Liver (tissue), 7 donors: ENCODE measurements at regions not wholly inside any gene's neighbourhood (a gene's known extent, or its start where the extent isn't known, plus 50 kb on each side); places are given as distances from the start of the nearest gene placed in this dataset.

Source experiments
- DNase-seq: peaks from one replicate; pipeline ENCODE4 v3.0.0-alpha.2; 2017; ENCODE audit warnings: low spot score
- H3K27ac ChIP-seq, 2 donors: one replicate each; pipeline ENCODE4 v1.7.0; 2013; ENCODE audit warnings: inconsistent platforms in 2 of 2, low read length in 2 of 2, control low read depth in 1 of 2, low read depth in 1 of 2, mild to moderate bottlenecking in 1 of 2
- H3K27me3 ChIP-seq, 4 donors: one replicate each; pipeline versions ENCODE4 v1.6.1 to v1.7.0; 2013; ENCODE audit warnings: low read length in 3 of 4, inconsistent platforms in 1 of 4, mild to moderate bottlenecking in 1 of 4, moderate library complexity in 1 of 4; ENCODE audit not compliant: control insufficient read depth in 4 of 4, insufficient read depth in 4 of 4
- H3K36me3 ChIP-seq, 4 donors: one replicate each; pipeline versions ENCODE4 v1.6.1 to v1.7.0; 2013; ENCODE audit warnings: low read length in 3 of 4, mild to moderate bottlenecking in 3 of 4, low read depth in 1 of 4, moderate library complexity in 1 of 4; ENCODE audit not compliant: control insufficient read depth in 4 of 4, insufficient read depth in 3 of 4
- H3K4me1 ChIP-seq, 4 donors: one replicate each; pipeline versions ENCODE4 v1.6.1 to v1.7.0; 2013; ENCODE audit warnings: low read length in 3 of 4, mild to moderate bottlenecking in 3 of 4, moderate library complexity in 1 of 4; ENCODE audit not compliant: control insufficient read depth in 4 of 4, insufficient read depth in 4 of 4
- H3K4me3 ChIP-seq, 3 donors: one replicate each; pipeline versions ENCODE4 v1.6.1 to v1.7.0; 2013; ENCODE audit warnings: low read length in 3 of 3, control low read depth in 1 of 3, low read depth in 1 of 3, mild to moderate bottlenecking in 1 of 3
- H3K9ac ChIP-seq, 2 donors: one replicate each; pipeline ENCODE4 v1.7.0; 2013; ENCODE audit warnings: low read length in 2 of 2, mild to moderate bottlenecking in 2 of 2, moderate library complexity in 2 of 2, control low read depth in 1 of 2, low read depth in 1 of 2
- H3K9me3 ChIP-seq, 4 donors: one replicate each; pipeline versions ENCODE4 v1.6.1 to v1.7.0; 2013; ENCODE audit warnings: low read length in 3 of 4; ENCODE audit not compliant: control insufficient read depth in 4 of 4
- ATF3 ChIP-seq: IDR thresholded peaks from 2 replicates; pipeline ENCODE4 v1.6.1; 2016; ENCODE audit warnings: antibody characterized with exemption
- EGR1 ChIP-seq, 2 donors: IDR thresholded peaks; 2 replicates each; pipeline ENCODE4 v1.6.1; 2016 to 2018; ENCODE audit warnings: antibody characterized with exemption in 2 of 2, low read depth in 2 of 2
- FOXA1 ChIP-seq: IDR thresholded peaks from 2 replicates; pipeline ENCODE4 v1.6.1; 2016; ENCODE audit warnings: antibody characterized with exemption
- FOXA2 ChIP-seq: IDR thresholded peaks from 2 replicates; pipeline ENCODE4 v1.6.1; 2016; ENCODE audit warnings: antibody characterized with exemption
- HNF4A ChIP-seq, 2 donors: conservative IDR thresholded peaks; 2 replicates each; pipeline ENCODE4 v1.6.1; 2016; ENCODE audit warnings: antibody characterized with exemption in 2 of 2, mild to moderate bottlenecking in 2 of 2
- HNF4G ChIP-seq: IDR thresholded peaks from 2 replicates; pipeline ENCODE4 v1.6.1; 2016; ENCODE audit warnings: antibody characterized with exemption
- JUND ChIP-seq, 2 donors: IDR thresholded peaks; 2 replicates each; pipeline ENCODE4 v1.6.1; 2016; ENCODE audit warnings: antibody characterized with exemption in 2 of 2
- MAX ChIP-seq: IDR thresholded peaks from 2 replicates; pipeline ENCODE4 v1.6.1; 2016; ENCODE audit warnings: antibody characterized with exemption
- RAD21 ChIP-seq, 2 donors: IDR thresholded peaks; 2 replicates each; pipeline ENCODE4 v1.6.1; 2016; ENCODE audit warnings: antibody characterized with exemption in 2 of 2, mild to moderate bottlenecking in 2 of 2
- REST ChIP-seq: IDR thresholded peaks from 2 replicates; pipeline ENCODE4 v1.6.1; 2016; ENCODE audit warnings: antibody characterized with exemption, mild to moderate bottlenecking
- RXRA ChIP-seq, 2 donors: IDR thresholded peaks; 2 replicates each; pipeline ENCODE4 v1.6.1; 2017 to 2018; ENCODE audit warnings: antibody characterized with exemption in 2 of 2, mild to moderate bottlenecking in 1 of 2
- SP1 ChIP-seq: IDR thresholded peaks from 2 replicates; pipeline ENCODE4 v1.6.1; 2018; ENCODE audit warnings: antibody characterized with exemption, mild to moderate bottlenecking
- TAF1 ChIP-seq: conservative IDR thresholded peaks from 2 replicates; pipeline ENCODE4 v1.6.1; 2016; ENCODE audit warnings: antibody characterized with exemption, mild to moderate bottlenecking
- YY1 ChIP-seq: IDR thresholded peaks from 2 replicates; pipeline ENCODE4 v1.6.1; 2016; ENCODE audit warnings: antibody characterized with exemption, mild to moderate bottlenecking
- ZBTB33 ChIP-seq: IDR thresholded peaks from 2 replicates; pipeline ENCODE4 v1.6.1; 2016; ENCODE audit warnings: antibody characterized with exemption
- WGBS: extraction: QIAGEN DNeasy Blood & Tissue Kit; methylation state at CpG from one replicate; pipeline ENCODE4 v1.1.7; 2013; 5-methylcytosine and 5-hydroxymethylcytosine counted together
- donor health status: healthy.
- donor health status: healthy.
- donor health status: healthy.
- donor health status: healthy.

GRCh38 chr16:65334081-65334480, 212.2 kb upstream of the CDH11 start:
- 71% methylated on average over 2 of the region's 2 CpGs for WGBS
- Histone ChIP-seq H3K27me3 (peaks cover 0 to 2% (median 0%) of the 10 kb centered on the region in 4 donors), H3K9ac (no peak overlapping the region), H3K36me3 (no peaks in the 10 kb centered on the region), H3K9me3 (no peaks in the 10 kb centered on the region), H3K4me3 (no peak overlapping the region), H3K27ac (no peak overlapping the region), H3K4me1 (no peaks in the 10 kb centered on the region)
- no peak for DNase-seq
- TF ChIP-seq HNF4G (no peak), RAD21 (IDR thresholded peaks at IDR 0.05) (no peak), HNF4A (conservative IDR thresholded peaks at IDR 0.05) (no peak), EGR1 (IDR thresholded peaks at IDR 0.05; ENCODE audit: low read depth in 2 of 2) (no peak), MAX (no peak), TAF1 (no peak)

- 48% methylated on average over 2 of the region's 2 CpGs for WGBS
- H3K27ac ChIP-seq = no peak overlapping the region
These were observed 211.4 kb upstream of the CDH11 start for GRCh38 chr16:65333283-65333682.

More at GRCh38 chr16:65333283-65333682, 211.4 kb upstream of the CDH11 start:
- Histone ChIP-seq H3K9ac (no peak overlapping the region), H3K36me3 (no peaks in the 10 kb centered on the region), H3K9me3 (no peaks in the 10 kb centered on the region), H3K4me3 (no peak overlapping the region), H3K4me1 (no peaks in the 10 kb centered on the region), H3K27me3 (peaks cover 0 to 2% (median 0%) of the 10 kb centered on the region in 4 donors)
- no peak for TF ChIP-seq ZBTB33
- TF ChIP-seq MAX = no peak
- no peak for TF ChIP-seq YY1
- TF ChIP-seq RXRA (IDR thresholded peaks at IDR 0.05) = no peak
- no peak for TF ChIP-seq ATF3
- no peak for TF ChIP-seq HNF4A (conservative IDR thresholded peaks at IDR 0.05)
- TF ChIP-seq JUND (IDR thresholded peaks at IDR 0.05) = no peak
- TF ChIP-seq FOXA2 = no peak
- TF ChIP-seq SP1 = no peak
- no peak for TF ChIP-seq EGR1 (IDR thresholded peaks at IDR 0.05; ENCODE audit: low read depth in 2 of 2)
- TF ChIP-seq RAD21 (IDR thresholded peaks at IDR 0.05) = no peak
- no peak for TF ChIP-seq TAF1
- no peak for TF ChIP-seq REST
- TF ChIP-seq FOXA1 = no peak
- DNase-seq = no peak
